Bone marrow (tissue), 2 donors: ENCODE measurements at regions not wholly inside any gene's neighbourhood (a gene's known extent, or its start where the extent isn't known, plus 50 kb on each side); places are given as distances from the start of the nearest gene placed in this dataset.
"Not testable (repeated sequence)": the region's sequence is repeated elsewhere in the genome, so short reads cannot be mapped to it uniquely, and the experiment has no call there.

Experiments used
- DNase-seq, 2 donors: peaks; one replicate each; lab custom pipeline; 2025; lab: John Stamatoyannopoulos, UW

GRCh38 chr4:66929748-66930147 lies 615.6 kb downstream of the CENPC start:
- no peak for DNase-seq

- not testable (repeated sequence) for DNase-seq
Observed at GRCh38 chr4:66928881-66929280, 616.4 kb downstream of the CENPC start.

- no peak for DNase-seq
Observed at GRCh38 chr4:66927937-66928336, 617.4 kb downstream of the CENPC start.

- DNase-seq, result no peak
Observed at GRCh38 chr4:66926687-66927086, 618.6 kb downstream of the CENPC start.

DNA sequence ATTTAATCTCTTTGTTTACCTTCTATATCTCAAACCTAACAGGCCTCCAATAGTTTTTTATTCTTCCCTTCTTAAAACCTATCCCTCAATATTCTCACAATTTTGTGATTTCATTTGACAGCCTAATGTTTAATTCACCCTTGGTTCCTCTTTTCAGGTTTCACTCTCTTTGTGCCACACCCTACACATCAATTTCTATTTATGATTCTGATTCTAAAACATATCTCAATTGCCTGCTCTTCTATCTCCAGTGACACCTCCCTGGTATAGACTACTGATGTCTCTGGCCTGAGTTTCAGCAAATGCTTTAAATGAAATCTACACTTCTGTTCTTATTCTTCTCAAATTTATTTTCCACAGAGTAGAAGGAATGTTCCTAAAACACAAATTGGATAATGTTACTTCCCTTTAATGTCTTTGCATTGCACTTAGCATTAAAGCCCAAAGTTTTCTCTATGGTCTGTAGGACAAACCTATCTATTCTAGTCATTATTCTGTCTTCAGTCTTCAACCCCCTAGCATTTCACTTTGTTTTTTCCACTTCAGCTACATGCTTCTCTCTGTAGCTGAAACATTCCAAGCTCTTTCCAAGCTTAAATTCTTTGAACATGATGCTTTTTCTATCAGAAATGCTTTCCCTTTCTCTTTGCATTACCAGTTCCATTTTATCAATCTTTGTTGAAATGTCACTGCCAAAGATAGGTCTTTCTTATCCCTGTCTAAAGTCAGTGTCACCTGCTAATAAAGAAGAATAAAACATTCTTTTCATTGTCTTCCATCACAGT lies 622.0 kb downstream of the CENPC start:
- DNase-seq, result no peak

- no peak for DNase-seq
Observed at GRCh38 chr4:66921433-66921832, 623.9 kb downstream of the CENPC start.

GRCh38 chr4:66920514-66920913 lies 624.8 kb downstream of the CENPC start:
- DNase-seq, result no peak

- DNase-seq, result no peak
Observed at GRCh38 chr4:66911880-66912279, 633.4 kb downstream of the CENPC start.

DNA sequence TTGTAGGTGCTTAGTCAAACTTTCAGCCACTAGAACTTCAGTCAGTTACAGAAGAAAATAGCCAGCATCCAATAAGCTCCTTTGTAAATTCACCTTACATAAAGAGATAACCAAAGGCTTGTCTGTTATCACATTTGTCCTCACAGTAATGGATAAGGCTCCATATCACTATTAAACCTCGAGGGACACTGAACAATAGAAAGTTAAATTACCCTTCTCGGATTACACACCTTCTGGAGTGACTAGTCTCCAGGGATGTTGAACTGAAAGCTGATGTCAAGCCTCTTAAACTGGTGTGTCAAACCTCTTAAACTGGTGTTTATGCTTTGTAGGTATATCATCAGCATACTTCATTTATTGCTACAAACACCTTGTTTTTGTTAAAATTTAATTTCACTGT lies 639.0 kb downstream of the CENPC start:
- DNase-seq, result no peak

- no peak for DNase-seq
Observed at GRCh38 chr4:66899422-66900065, 645.8 kb downstream of the CENPC start.

GRCh38 chr4:66893807-66894206 lies 651.5 kb downstream of the CENPC start:
- no peak for DNase-seq

DNA sequence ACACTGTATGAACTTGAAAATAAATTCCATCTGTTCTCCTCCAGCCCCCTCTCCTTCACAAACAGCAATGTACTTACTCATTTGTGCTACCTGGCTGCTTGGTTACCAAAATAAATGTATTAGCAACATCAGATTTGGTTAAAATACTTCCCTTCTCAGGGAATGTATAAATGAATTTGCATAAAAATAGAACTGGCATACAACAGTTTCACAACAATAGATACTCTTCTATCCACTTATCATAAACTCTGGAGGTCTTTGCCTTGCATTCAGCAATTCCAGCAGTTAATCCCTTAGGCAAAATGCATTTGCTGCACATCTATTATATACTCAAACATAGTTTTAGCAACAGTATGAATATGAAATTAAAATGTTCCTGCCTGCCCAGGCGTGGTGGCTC lies 658.2 kb downstream of the CENPC start:
- no peak for DNase-seq

DNA sequence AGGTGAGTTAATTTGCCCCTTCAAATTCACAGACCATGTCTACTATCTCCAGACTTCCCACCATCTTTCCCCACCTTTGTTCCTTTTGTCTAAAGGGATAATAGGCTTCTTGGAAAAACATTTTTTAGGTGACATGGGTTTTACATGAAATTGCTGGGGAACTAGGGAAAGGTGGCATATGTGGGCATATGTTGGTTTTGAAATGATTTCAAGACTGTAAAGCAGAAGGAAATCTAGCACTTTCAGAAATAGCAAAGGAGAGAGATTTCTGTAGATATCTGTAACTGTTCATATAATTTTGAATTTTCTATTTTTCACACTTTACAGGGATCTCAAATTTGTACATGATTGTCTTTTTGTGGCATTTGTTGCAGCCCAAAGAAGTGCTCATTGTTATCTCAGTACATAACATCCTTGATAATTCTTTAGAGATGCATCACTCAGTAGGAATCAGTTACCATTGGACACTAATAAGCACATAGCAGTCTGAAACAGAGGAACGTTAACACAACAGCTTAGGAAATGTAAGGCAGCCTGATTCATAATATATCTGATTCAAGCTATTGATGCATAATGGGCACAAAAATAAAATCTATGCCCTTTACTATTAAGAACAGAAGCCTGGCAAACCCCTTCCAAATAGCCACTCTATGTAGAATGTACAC lies 659.7 kb downstream of the CENPC start:
- no peak for DNase-seq

GRCh38 chr4:66876946-66877345 lies 668.4 kb downstream of the CENPC start:
- DNase-seq, result no peak

- DNase-seq, result no peak
Observed at GRCh38 chr4:66872661-66873060, 672.6 kb downstream of the CENPC start.

GRCh38 chr4:66863481-66863880 lies 681.8 kb downstream of the CENPC start:
- no peak for DNase-seq

- DNase-seq, result no peak
Observed at GRCh38 chr4:66855956-66856355, 689.3 kb downstream of the CENPC start.

DNA sequence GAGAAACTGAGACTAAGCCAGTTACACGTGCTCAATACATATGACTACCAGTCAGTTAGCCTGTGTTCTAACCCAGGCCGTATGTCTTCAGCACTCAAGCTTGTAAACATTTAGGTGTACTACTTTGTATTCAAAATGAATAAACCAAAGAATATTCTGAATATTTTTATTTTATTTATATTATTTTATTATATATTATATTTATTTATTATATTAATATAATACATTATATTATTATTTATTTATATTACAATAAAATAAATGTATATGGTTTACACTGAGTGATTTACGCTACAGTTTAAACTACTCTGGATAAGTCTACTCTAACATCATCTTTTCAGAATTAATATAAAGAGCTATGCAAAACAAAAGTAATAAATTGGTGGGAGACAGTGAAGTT lies 691.5 kb downstream of the CENPC start:
- DNase-seq, result no peak

DNA sequence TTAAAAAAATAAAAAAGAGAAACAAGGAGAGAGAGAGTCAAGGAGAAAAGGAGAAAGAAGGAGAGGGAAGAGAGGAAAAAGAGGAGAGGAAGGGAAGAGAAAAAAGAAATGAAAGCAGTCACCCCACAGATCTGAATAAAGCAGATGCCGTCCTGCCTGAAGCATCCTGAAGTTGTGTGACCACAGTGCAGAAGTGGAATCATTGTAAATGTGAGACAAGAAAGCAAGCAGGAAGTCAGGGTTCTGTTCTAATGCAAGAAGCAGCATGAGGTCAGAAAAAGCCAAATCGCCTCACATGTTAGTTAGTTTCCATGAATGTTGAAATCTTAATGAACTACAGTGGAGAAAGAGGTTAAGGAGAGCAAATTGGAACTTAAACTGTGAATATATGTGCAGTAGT lies 692.5 kb downstream of the CENPC start:
- no peak for DNase-seq

- no peak for DNase-seq
Observed at GRCh38 chr4:66849596-66849995, 695.7 kb downstream of the CENPC start.

DNA sequence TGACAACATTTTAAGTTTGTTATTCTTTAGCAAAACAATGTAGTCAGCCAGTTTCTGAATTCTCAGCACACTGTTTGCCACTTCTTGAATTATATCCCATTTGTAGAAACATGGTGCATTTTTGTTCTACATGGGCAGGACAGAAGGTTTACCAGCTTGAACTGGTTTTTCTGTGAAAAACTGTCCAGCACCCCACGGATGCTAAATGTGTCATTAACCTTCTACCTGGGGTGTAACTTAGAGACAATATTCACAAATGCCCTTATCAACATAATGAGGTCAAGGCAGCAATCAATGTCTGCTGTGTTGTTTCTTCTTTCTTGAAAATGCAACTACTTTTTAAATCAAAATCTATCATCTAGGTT lies 702.6 kb downstream of the CENPC start:
- DNase-seq, result no peak

DNA sequence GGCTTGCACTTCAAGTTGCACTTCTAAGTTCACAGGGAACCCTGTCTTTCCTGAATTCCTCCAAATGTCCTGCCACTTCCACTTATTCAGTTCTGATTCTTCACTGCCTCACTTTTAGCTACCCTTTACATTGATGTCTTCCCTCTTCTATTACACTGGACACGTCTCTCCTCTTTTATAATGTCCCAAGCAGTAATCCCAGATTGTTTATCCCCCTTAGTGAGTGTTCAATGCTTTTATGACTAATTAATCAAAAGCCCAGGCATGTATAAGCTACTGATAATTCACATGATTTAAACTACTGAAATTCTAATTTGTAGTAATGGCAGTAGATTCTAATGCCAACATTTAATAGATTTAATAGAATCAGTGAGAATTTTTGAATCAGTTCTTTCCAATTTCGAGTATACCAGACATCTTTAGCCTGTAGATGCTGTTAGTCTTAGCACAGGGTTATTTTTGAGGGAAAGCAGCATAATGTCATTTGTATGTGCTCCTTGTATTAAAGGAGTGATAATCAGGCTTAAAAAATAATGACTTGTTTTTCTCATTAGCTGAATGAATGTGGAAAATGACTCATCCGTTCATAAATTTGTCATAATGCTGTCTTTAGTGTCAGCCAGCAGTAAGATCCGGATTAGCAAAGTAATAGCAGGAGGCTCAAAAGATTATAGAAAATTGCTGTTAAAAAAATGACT lies 703.1 kb downstream of the CENPC start:
- no peak for DNase-seq

GRCh38 chr4:66840178-66840577 lies 705.1 kb downstream of the CENPC start:
- no peak for DNase-seq
